Astrocyte (in vitro differentiated cells and primary cell): ENCODE measurements at regions not wholly inside any gene's neighbourhood (a gene's known extent, or its start where the extent isn't known, plus 50 kb on each side); places are given as distances from the start of the nearest gene placed in this dataset.
"Not testable (repeated sequence)": the region's sequence is repeated elsewhere in the genome, so short reads cannot be mapped to it uniquely, and the experiment has no call there.

Source experiments
- DNase-seq: peaks from one replicate; pipeline ENCODE4 v3.0.0-alpha.2; 2010; ENCODE audit warnings: low read depth
- FAIRE-seq: peaks from 2 replicates; lab custom pipeline; 2011; peaks lifted over from hg19 to GRCh38; lab: Jason Lieb, UNC
- H2AFZ ChIP-seq: 2 replicates; pipeline ENCODE4 v1.6.0; 2012; ENCODE audit warnings: low read depth, low read length, inconsistent platforms
- H3K27ac ChIP-seq: 2 replicates; pipeline ENCODE4 v1.5.1; 2011; ENCODE audit warnings: low read depth, low read length, inconsistent platforms
- H3K27me3 ChIP-seq: 2 replicates; pipeline ENCODE4 v1.6.0; 2011; ENCODE audit warnings: low read length, inconsistent platforms; ENCODE audit not compliant: insufficient read depth
- H3K36me3 ChIP-seq: 2 replicates; pipeline ENCODE4 v1.5.1; 2011; ENCODE audit warnings: low read length, inconsistent platforms; ENCODE audit not compliant: insufficient read depth
- H3K4me1 ChIP-seq: 2 replicates; pipeline ENCODE4 v1.5.1; 2011; ENCODE audit warnings: low read length, inconsistent platforms; ENCODE audit not compliant: insufficient read depth
- H3K4me2 ChIP-seq: 2 replicates; pipeline ENCODE4 v1.6.0; 2012; ENCODE audit warnings: low read length, inconsistent platforms
- H3K4me3 ChIP-seq: 2 replicates; pipeline ENCODE4 v1.5.1; 2011; ENCODE audit warnings: low read depth, mild to moderate bottlenecking, low read length, inconsistent platforms; ENCODE audit not compliant: insufficient read depth
- H3K79me2 ChIP-seq: 2 replicates; pipeline ENCODE4 v1.6.0; 2012; ENCODE audit warnings: mild to moderate bottlenecking, low read length, inconsistent platforms; ENCODE audit not compliant: insufficient read depth
- H3K9ac ChIP-seq: 2 replicates; pipeline ENCODE4 v1.6.0; 2012; ENCODE audit warnings: mild to moderate bottlenecking, low read length, inconsistent platforms
- H3K9me3 ChIP-seq: 2 replicates; pipeline ENCODE4 v1.5.1; 2012; ENCODE audit warnings: low read depth, mild to moderate bottlenecking, low read length, inconsistent platforms; ENCODE audit not compliant: insufficient read depth
- H4K20me1 ChIP-seq: 2 replicates; pipeline ENCODE4 v1.6.0; 2012; ENCODE audit warnings: low read length, inconsistent platforms; ENCODE audit not compliant: insufficient read depth
- H3K27ac Mint-ChIP-seq: one replicate; pipeline ENCODE4 v1.8.0; 2021; ENCODE audit warnings: mild to moderate bottlenecking, mixed read lengths; ENCODE audit not compliant: unreplicated experiment
- H3K27me3 Mint-ChIP-seq: one replicate; pipeline ENCODE4 v1.8.0; 2021; ENCODE audit warnings: low read depth, mixed read lengths; ENCODE audit not compliant: unreplicated experiment
- H3K36me3 Mint-ChIP-seq: one replicate; pipeline ENCODE4 v1.8.0; 2021; ENCODE audit warnings: low read depth, mixed read lengths; ENCODE audit not compliant: unreplicated experiment
- H3K4me1 Mint-ChIP-seq: one replicate; pipeline ENCODE4 v1.8.0; 2021; ENCODE audit warnings: low read depth, mixed read lengths; ENCODE audit not compliant: unreplicated experiment
- H3K4me3 Mint-ChIP-seq: one replicate; pipeline ENCODE4 v1.8.0; 2021; ENCODE audit warnings: mild to moderate bottlenecking, moderate library complexity, mixed read lengths; ENCODE audit not compliant: unreplicated experiment
- H3K9me3 Mint-ChIP-seq: one replicate; pipeline ENCODE4 v1.8.0; 2021; ENCODE audit warnings: mild to moderate bottlenecking, mixed read lengths; ENCODE audit not compliant: unreplicated experiment

DNA sequence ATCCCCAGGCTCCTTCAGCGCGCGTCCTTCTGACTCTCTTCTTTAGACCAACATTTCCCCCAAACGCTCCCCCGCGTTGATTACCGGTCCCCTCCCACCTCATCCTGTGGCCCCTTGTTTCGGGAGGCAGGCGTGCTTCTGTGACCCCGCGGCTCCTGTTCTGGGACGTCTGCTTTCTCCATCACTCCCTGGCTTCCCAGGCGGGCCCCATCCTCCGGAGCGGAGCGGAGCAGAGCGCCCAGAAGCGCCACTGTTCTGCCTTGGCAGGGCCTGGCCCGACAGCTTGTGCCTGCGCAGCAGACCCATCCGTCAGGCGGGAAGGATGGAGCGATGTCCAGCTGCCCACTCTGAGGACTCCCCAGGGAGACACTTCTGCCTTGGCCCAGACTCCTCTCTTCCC lies 1689.8 kb upstream of the DEFB115 start:
- H3K9ac ChIP-seq, H3K4me2 ChIP-seq, H3K27ac ChIP-seq, H3K4me3 ChIP-seq, H3K36me3 Mint-ChIP-seq, H3K27ac Mint-ChIP-seq, H3K4me1 ChIP-seq, H3K36me3 ChIP-seq, H3K4me3 Mint-ChIP-seq, H3K27me3 ChIP-seq, DNase-seq, H2AFZ ChIP-seq, H3K9me3 ChIP-seq, H3K9me3 Mint-ChIP-seq, H3K79me2 ChIP-seq, H3K27me3 Mint-ChIP-seq, H4K20me1 ChIP-seq, H3K4me1 Mint-ChIP-seq, FAIRE-seq: not testable (repeated sequence)

DNA sequence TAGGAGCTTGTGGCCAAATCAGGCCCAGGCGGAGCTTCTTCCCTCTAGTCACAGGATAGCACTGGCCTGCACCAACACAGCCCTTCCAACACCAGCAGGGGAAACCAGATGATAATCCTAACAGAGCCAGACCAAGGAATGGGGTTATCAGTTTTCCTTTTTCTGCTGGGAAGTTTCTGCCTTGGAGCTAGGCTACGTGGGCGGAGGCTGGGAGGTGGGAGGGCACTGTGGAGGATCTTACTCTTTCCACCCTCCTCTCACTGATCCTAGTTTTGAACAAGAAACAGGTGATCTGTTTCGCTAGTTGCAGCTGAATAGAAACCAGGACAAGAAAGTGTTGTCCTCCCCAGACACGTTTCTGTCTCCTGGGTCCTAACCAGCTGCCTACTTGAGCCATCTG lies 1687.3 kb upstream of the DEFB115 start:
- H3K27ac ChIP-seq, H3K27ac Mint-ChIP-seq, H3K27me3 ChIP-seq, H3K4me2 ChIP-seq, DNase-seq, H3K9me3 ChIP-seq, H3K9ac ChIP-seq, H3K79me2 ChIP-seq, H3K4me3 ChIP-seq, H3K4me3 Mint-ChIP-seq, H3K27me3 Mint-ChIP-seq, FAIRE-seq, H3K4me1 ChIP-seq, H3K9me3 Mint-ChIP-seq, H3K36me3 Mint-ChIP-seq, H3K36me3 ChIP-seq, H2AFZ ChIP-seq, H3K4me1 Mint-ChIP-seq, H4K20me1 ChIP-seq: not testable (repeated sequence)

DNA sequence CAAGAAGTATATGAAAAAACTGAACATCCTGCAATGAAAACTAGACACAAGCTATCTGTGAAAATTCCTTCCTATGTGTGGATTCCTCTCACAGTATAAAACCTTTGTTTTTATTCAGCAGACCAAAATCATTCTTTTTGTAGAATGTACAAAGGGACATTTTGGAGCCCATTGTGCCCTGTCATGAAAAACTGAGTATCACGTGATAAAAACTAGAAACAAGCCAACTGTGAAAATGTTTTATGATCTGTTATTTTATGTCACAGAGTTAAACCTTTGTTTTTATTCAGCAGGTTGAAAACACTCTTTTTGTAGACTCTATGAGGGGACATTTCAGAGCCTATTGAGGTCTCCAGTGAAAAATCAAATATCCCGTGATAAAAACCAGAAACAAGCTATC lies 1667.9 kb upstream of the DEFB115 start:
- H3K27ac ChIP-seq, H3K27ac Mint-ChIP-seq, DNase-seq, H4K20me1 ChIP-seq, H3K9me3 ChIP-seq, H3K4me3 Mint-ChIP-seq, H3K9ac ChIP-seq, H3K27me3 ChIP-seq, H3K36me3 Mint-ChIP-seq, H3K4me3 ChIP-seq, FAIRE-seq, H3K4me1 Mint-ChIP-seq, H3K79me2 ChIP-seq, H3K9me3 Mint-ChIP-seq, H3K4me2 ChIP-seq, H3K4me1 ChIP-seq, H3K36me3 ChIP-seq, H3K27me3 Mint-ChIP-seq, H2AFZ ChIP-seq: not testable (repeated sequence)

DNA sequence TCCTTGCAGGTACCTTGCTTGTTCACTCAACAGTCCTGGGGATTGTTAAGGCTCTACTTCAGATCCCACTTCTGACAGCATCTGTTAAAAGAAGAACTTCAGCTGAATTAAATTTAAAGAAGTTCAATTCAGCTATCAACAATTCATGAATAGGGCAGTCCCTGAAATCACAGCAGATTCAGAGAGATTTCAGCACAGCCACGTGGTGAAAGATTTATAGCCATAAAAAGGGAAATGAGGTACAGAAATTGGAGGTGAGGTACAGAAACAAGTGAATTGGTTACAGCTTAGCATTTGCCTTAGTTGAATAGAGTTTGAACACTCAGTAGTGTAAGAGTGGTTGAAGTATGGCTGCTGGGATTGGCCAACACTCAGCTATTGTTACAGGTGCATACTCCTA lies 1653.3 kb upstream of the DEFB115 start:
- H3K36me3 Mint-ChIP-seq = not testable (repeated sequence)

DNA sequence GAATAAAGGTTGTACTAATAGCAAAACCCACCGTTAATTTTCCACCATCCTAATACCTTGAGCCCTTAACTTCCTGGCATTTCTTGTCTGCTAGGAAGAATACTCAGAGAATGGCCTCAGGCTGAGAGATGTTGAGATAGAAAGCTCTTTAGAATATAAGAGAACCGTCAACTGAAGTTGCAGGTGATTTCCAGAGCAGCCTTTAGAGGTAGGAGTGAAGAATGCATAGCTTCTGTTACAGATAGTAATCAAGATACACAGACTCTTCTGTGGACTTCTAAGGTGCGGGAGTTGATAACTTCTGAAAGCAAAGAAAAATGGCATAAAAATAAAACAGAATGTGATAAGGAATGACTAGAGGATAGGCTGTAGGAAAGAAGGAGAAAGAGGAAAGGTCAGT lies 1651.3 kb upstream of the DEFB115 start:
- DNase-seq, H2AFZ ChIP-seq, H4K20me1 ChIP-seq, H3K4me3 Mint-ChIP-seq, H3K27ac Mint-ChIP-seq, H3K4me1 ChIP-seq, H3K36me3 ChIP-seq, H3K27me3 ChIP-seq, FAIRE-seq, H3K36me3 Mint-ChIP-seq, H3K4me1 Mint-ChIP-seq, H3K27ac ChIP-seq, H3K79me2 ChIP-seq, H3K4me3 ChIP-seq, H3K27me3 Mint-ChIP-seq, H3K9ac ChIP-seq, H3K9me3 Mint-ChIP-seq, H3K4me2 ChIP-seq, H3K9me3 ChIP-seq: not testable (repeated sequence)

More for the DNA sequence above, 1653.3 kb upstream of the DEFB115 start:
- not testable (repeated sequence) for H3K4me3 ChIP-seq, H3K4me1 Mint-ChIP-seq, FAIRE-seq, H3K9ac ChIP-seq, H3K4me3 Mint-ChIP-seq, H3K36me3 ChIP-seq, H3K4me2 ChIP-seq, H3K27ac Mint-ChIP-seq, H3K79me2 ChIP-seq, H4K20me1 ChIP-seq, H3K27me3 Mint-ChIP-seq, H3K27ac ChIP-seq, H2AFZ ChIP-seq, H3K9me3 ChIP-seq, DNase-seq, H3K4me1 ChIP-seq, H3K9me3 Mint-ChIP-seq, H3K27me3 ChIP-seq

DNA sequence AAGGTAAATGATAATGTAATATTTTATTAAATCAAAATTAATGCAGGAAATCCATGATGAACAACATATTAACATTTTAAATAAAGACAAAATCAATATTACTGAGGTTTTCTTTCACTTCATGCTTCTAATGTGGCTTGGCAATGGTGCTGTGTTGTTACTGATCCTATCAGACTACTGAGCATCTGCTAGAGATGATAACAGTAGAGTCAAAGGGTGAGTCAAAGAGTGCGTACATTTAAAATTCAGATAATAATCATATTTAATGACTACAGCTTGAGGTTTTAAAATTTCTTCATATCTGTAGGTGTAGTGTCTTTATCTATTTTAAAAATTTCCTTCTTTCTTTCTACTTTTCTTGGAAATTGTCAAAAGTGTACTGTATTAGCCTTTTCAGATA lies 1628.1 kb upstream of the DEFB115 start:
- H3K27me3 Mint-ChIP-seq, FAIRE-seq, H3K27ac Mint-ChIP-seq, H3K4me1 ChIP-seq, H3K9me3 Mint-ChIP-seq, H3K4me1 Mint-ChIP-seq, H3K4me3 Mint-ChIP-seq, H2AFZ ChIP-seq, H3K9me3 ChIP-seq, H3K27ac ChIP-seq, H3K36me3 ChIP-seq, H3K4me2 ChIP-seq, H3K27me3 ChIP-seq, H3K79me2 ChIP-seq, H4K20me1 ChIP-seq, H3K9ac ChIP-seq, DNase-seq, H3K4me3 ChIP-seq, H3K36me3 Mint-ChIP-seq: not testable (repeated sequence)
